HG03520 (cell line): ENCODE measurements at regions not wholly inside any gene's neighbourhood (a gene's known extent, or its start where the extent isn't known, plus 50 kb on each side); places are given as distances from the start of the nearest gene placed in this dataset.

Experiments used
- ATAC-seq: cut with Tn5 transposase; IDR thresholded peaks from one replicate; pipeline ENCODE4 v1.9.1; 2021; ENCODE audit warnings: mild to moderate bottlenecking, moderate library complexity; ENCODE audit not compliant: unreplicated experiment

GRCh38 chr2:3138621-3139020, 239.0 kb downstream of the EIPR1 start:
- ATAC-seq, result no peak

GRCh38 chr2:3137651-3138300, 239.8 kb downstream of the EIPR1 start:
- ATAC-seq, result no peak

- no peak for ATAC-seq
These were observed 241.9 kb downstream of the EIPR1 start for GRCh38 chr2:3135676-3136075.

GRCh38 chr2:3134026-3134571, 243.5 kb downstream of the EIPR1 start:
- ATAC-seq, result no peak

GRCh38 chr2:3132966-3133365, 244.7 kb downstream of the EIPR1 start:
- no peak for ATAC-seq

- no peak for ATAC-seq
These were observed 245.2 kb downstream of the EIPR1 start for GRCh38 chr2:3132466-3132865.

GRCh38 chr2:3131636-3132326, 245.8 kb downstream of the EIPR1 start:
- ATAC-seq, result no peak

- ATAC-seq, result no peak
These were observed 246.6 kb downstream of the EIPR1 start for GRCh38 chr2:3130889-3131635.

GRCh38 chr2:3130444-3130843, 247.2 kb downstream of the EIPR1 start:
- no peak for ATAC-seq

GRCh38 chr2:3129867-3130266, 247.8 kb downstream of the EIPR1 start:
- no peak for ATAC-seq

- ATAC-seq, result no peak
These were observed 248.8 kb downstream of the EIPR1 start for GRCh38 chr2:3128786-3129185.

GRCh38 chr2:3127710-3128109, 249.9 kb downstream of the EIPR1 start:
- ATAC-seq, result no peak

GRCh38 chr2:3126911-3127621, 250.6 kb downstream of the EIPR1 start:
- ATAC-seq, result peak; percentile 69

GRCh38 chr2:3126171-3126910, 251.3 kb downstream of the EIPR1 start:
- ATAC-seq, result no peak

- ATAC-seq, result no peak
These were observed 251.9 kb downstream of the EIPR1 start for GRCh38 chr2:3125761-3126130.

GRCh38 chr2:3125001-3125760, 252.4 kb downstream of the EIPR1 start:
- ATAC-seq, result no peak

GRCh38 chr2:3122525-3122924, 255.1 kb downstream of the EIPR1 start:
- no peak for ATAC-seq

GRCh38 chr2:3121601-3122000, 256.0 kb downstream of the EIPR1 start:
- ATAC-seq, result no peak

- ATAC-seq, result no peak
These were observed 259.9 kb downstream of the EIPR1 start for GRCh38 chr2:3117650-3118216.
